ENCODE measurements at regions not wholly inside any gene's neighbourhood (a gene's known extent, or its start where the extent isn't known, plus 50 kb on each side); places are given as distances from the start of the nearest gene placed in this dataset.

GRCh38 chr6:98782772-98783171 lies 51.6 kb upstream of the POU3F2 start:
- TF ChIP-seq CTCF (IDR thresholded peaks at IDR 0.05; ENCODE audit: low read length) (no peak), EZH2 (optimal IDR thresholded peaks at IDR 0.05; ENCODE audit: low read depth, low read length) (no peak)

Measured in MM.1S (cell line).